WTC11 (cell line): ENCODE measurements at regions not wholly inside any gene's neighbourhood (a gene's known extent, or its start where the extent isn't known, plus 50 kb on each side); places are given as distances from the start of the nearest gene placed in this dataset.

Experiments used
- ATAC-seq: fragments of 200-7000 bp; cut with Tn5 transposase; 2 replicates; pipeline ENCODE4 v1.10.0; 2021; ENCODE audit warnings: mild to moderate bottlenecking, moderate library complexity
- CTCF ChIA-PET: fragments of 300-600 bp; sonication (Branson Sonifier 250); formaldehyde crosslinking; loops from one replicate; lab custom pipeline; 2021; ENCODE audit warnings: antibody characterized with exemption; lab: Charles Lee
- POLR2A ChIA-PET: fragments of 350-600 bp; sonication (Branson Sonifier 250); formaldehyde crosslinking; loops from one replicate; lab custom pipeline; 2021; ENCODE audit warnings: antibody characterized with exemption; lab: Charles Lee
- DNase-seq: peaks from one replicate; pipeline ENCODE4 v3.0.0; 2021; ENCODE audit warnings: low spot score
- H3K27ac Mint-ChIP-seq: 2 replicates; pipeline ENCODE4 v1.8.0; 2021; ENCODE audit warnings: mixed read lengths
- H3K27me3 Mint-ChIP-seq: 2 replicates; pipeline ENCODE4 v1.8.0; 2021; ENCODE audit warnings: low read depth, mild to moderate bottlenecking, moderate library complexity, mixed read lengths
- H3K36me3 Mint-ChIP-seq: 2 replicates; pipeline ENCODE4 v1.8.0; 2021; ENCODE audit warnings: mixed read lengths
- H3K4me1 Mint-ChIP-seq: 2 replicates; pipeline ENCODE4 v1.8.0; 2022; ENCODE audit warnings: mixed read lengths
- H3K4me3 Mint-ChIP-seq: 2 replicates; pipeline ENCODE4 v1.8.0; 2021; ENCODE audit warnings: mild to moderate bottlenecking, moderate library complexity, mixed read lengths
- H3K9me3 Mint-ChIP-seq: 2 replicates; pipeline ENCODE4 v1.8.0; 2021; ENCODE audit warnings: mixed read lengths
- CREM ChIP-seq: sonication (generic); formaldehyde crosslinking; IDR thresholded peaks from 2 replicates; pipeline ENCODE4 v1.8.1; 2022; ENCODE audit warnings: mild to moderate bottlenecking, missing genetic modification reagents, moderate library complexity
- ESRRA ChIP-seq: sonication (generic); formaldehyde crosslinking; IDR thresholded peaks from 2 replicates; pipeline ENCODE4 v1.8.1; 2022; ENCODE audit warnings: mild to moderate bottlenecking, missing genetic modification reagents, borderline replicate concordance
- SMAD4 ChIP-seq: sonication (generic); formaldehyde crosslinking; IDR thresholded peaks from 2 replicates; pipeline ENCODE4 v1.8.0; 2022; ENCODE audit warnings: mild to moderate bottlenecking, missing genetic modification reagents
- TCF7 ChIP-seq: sonication (generic); formaldehyde crosslinking; IDR thresholded peaks from 2 replicates; pipeline ENCODE4 v1.8.0; 2022; ENCODE audit warnings: mild to moderate bottlenecking, low read depth, missing genetic modification reagents, moderate library complexity
- ZNF121 ChIP-seq: sonication (generic); formaldehyde crosslinking; IDR thresholded peaks from 2 replicates; pipeline ENCODE4 v1.8.0; 2023; ENCODE audit warnings: missing genetic modification reagents
- ZNF317 ChIP-seq: sonication (generic); formaldehyde crosslinking; IDR thresholded peaks from 2 replicates; pipeline ENCODE4 v1.8.1; 2023; ENCODE audit warnings: low read depth, mild to moderate bottlenecking, moderate library complexity, missing genetic modification reagents, borderline replicate concordance
- ZNF416 ChIP-seq: fragments of 250-450 bp; sonication (Bioruptor Pico); IDR thresholded peaks from 2 replicates; pipeline ENCODE4 v1.9.0; 2021; ENCODE audit warnings: mild to moderate bottlenecking, inconsistent platforms
- ZNF423 ChIP-seq: fragments of 250-450 bp; sonication (Bioruptor Pico); IDR thresholded peaks from 2 replicates; pipeline ENCODE4 v2.1.2; 2022; ENCODE audit warnings: mild to moderate bottlenecking, moderate library complexity
- TF ChIP-seq, protein P1 (sequence below): fragments of 250-450 bp; sonication (Bioruptor Pico); IDR thresholded peaks from 2 replicates; pipeline ENCODE4 v1.9.0; 2021; ENCODE audit warnings: mild to moderate bottlenecking
- TF ChIP-seq, protein P2 (sequence below): sonication (generic); formaldehyde crosslinking; IDR thresholded peaks from 2 replicates; pipeline ENCODE4 v1.8.0; 2022; ENCODE audit warnings: mild to moderate bottlenecking, missing genetic modification reagents
- TF ChIP-seq, protein P3 (sequence below): sonication (generic); formaldehyde crosslinking; IDR thresholded peaks from 2 replicates; pipeline ENCODE4 v1.8.0; 2022; ENCODE audit warnings: mild to moderate bottlenecking, missing genetic modification reagents
- TF ChIP-seq, protein P4 (sequence below): sonication (generic); formaldehyde crosslinking; IDR thresholded peaks from 2 replicates; pipeline ENCODE4 v1.8.0; 2023; ENCODE audit warnings: missing genetic modification reagents, mild to moderate bottlenecking, borderline replicate concordance
- TF ChIP-seq, protein P5 (sequence below): sonication (generic); formaldehyde crosslinking; IDR thresholded peaks from 2 replicates; pipeline ENCODE4 v1.8.1; 2022; ENCODE audit warnings: low read depth, mild to moderate bottlenecking, moderate library complexity, missing genetic modification reagents, borderline replicate concordance
- TF ChIP-seq, protein P6 (sequence below): sonication (generic); formaldehyde crosslinking; IDR thresholded peaks from 2 replicates; pipeline ENCODE4 v1.8.1; 2023; ENCODE audit warnings: mild to moderate bottlenecking, moderate library complexity, missing genetic modification reagents
- TF ChIP-seq, protein P7 (sequence below): sonication (generic); formaldehyde crosslinking; IDR thresholded peaks from 2 replicates; pipeline ENCODE4 v1.8.1; 2023; ENCODE audit warnings: mild to moderate bottlenecking, missing genetic modification reagents, moderate library complexity
- TF ChIP-seq, protein P8 (sequence below): sonication (generic); formaldehyde crosslinking; IDR thresholded peaks from 2 replicates; pipeline ENCODE4 v1.8.1; 2023; ENCODE audit warnings: mild to moderate bottlenecking, missing genetic modification reagents
- TF ChIP-seq, protein P9 (sequence below): fragments of 200-600 bp; IDR thresholded peaks from 2 replicates; pipeline ENCODE4 v1.8.0; 2022; ENCODE audit warnings: antibody characterized with exemption

DNA sequence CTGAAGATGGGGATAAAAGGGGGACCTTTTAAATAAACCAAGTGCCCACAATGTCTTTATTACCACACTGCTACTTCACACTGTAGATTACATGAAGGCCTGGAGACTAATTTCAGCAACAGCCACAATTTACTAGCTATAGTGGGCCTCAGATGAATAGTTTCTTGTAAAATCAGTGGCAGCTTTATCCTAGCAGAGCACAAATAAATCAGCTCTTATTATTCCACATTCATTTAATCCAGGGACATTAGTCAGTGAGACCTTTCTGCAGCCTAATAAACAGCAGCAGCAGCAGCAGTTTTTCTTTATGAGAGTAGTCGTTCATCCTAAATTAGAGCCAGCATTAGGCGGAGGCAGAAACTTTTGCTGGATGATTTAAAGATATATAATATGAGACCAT is 542.3 kb downstream of the PSAT1 start (continued):
- TF ChIP-seq ESRRA (CRISPR knock-in tag) (no peak), TCF7 (CRISPR knock-in tag) (no peak)

DNA sequence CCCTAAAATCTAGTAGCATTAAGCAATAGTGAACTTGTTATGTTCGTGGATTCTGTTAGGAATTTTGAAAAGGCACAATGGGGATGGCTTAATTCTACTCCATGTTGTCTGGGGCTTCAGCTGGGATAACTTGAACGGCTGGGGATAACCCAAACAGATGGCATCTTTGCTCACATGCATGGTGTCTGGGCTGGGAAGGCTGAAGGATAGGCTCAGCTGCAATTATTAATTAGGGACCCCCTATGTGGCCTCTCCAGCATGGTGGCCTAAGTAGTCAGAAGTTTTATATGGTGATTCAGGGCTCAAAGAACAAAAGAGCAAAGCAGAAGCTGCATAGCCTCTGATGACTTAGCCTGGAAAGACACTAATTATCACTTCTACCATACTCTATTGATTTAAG is 551.1 kb downstream of the PSAT1 start:
- TF ChIP-seq, protein P1, sequence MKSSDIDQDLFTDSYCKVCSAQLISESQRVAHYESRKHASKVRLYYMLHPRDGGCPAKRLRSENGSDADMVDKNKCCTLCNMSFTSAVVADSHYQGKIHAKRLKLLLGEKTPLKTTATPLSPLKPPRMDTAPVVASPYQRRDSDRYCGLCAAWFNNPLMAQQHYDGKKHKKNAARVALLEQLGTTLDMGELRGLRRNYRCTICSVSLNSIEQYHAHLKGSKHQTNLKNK (CRISPR knock-in tag) = no peak
- no peak for TF ChIP-seq ZNF416 (CRISPR knock-in tag)
- no peak for TF ChIP-seq ZNF423 (CRISPR knock-in tag)
- TF ChIP-seq, protein P2, sequence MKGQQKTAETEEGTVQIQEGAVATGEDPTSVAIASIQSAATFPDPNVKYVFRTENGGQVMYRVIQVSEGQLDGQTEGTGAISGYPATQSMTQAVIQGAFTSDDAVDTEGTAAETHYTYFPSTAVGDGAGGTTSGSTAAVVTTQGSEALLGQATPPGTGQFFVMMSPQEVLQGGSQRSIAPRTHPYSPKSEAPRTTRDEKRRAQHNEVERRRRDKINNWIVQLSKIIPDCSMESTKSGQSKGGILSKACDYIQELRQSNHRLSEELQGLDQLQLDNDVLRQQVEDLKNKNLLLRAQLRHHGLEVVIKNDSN (CRISPR knock-in tag) = no peak
- TF ChIP-seq CREM (CRISPR knock-in tag) = no peak
- TF ChIP-seq ZNF317 (CRISPR knock-in tag) = no peak
- TF ChIP-seq, protein P3, sequence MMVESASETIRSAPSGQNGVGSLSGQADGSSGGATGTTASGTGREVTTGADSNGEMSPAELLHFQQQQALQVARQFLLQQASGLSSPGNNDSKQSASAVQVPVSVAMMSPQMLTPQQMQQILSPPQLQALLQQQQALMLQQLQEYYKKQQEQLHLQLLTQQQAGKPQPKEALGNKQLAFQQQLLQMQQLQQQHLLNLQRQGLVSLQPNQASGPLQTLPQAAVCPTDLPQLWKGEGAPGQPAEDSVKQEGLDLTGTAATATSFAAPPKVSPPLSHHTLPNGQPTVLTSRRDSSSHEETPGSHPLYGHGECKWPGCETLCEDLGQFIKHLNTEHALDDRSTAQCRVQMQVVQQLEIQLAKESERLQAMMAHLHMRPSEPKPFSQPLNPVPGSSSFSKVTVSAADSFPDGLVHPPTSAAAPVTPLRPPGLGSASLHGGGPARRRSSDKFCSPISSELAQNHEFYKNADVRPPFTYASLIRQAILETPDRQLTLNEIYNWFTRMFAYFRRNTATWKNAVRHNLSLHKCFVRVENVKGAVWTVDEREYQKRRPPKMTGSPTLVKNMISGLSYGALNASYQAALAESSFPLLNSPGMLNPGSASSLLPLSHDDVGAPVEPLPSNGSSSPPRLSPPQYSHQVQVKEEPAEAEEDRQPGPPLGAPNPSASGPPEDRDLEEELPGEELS (CRISPR knock-in tag) = no peak
- TF ChIP-seq, protein P4, sequence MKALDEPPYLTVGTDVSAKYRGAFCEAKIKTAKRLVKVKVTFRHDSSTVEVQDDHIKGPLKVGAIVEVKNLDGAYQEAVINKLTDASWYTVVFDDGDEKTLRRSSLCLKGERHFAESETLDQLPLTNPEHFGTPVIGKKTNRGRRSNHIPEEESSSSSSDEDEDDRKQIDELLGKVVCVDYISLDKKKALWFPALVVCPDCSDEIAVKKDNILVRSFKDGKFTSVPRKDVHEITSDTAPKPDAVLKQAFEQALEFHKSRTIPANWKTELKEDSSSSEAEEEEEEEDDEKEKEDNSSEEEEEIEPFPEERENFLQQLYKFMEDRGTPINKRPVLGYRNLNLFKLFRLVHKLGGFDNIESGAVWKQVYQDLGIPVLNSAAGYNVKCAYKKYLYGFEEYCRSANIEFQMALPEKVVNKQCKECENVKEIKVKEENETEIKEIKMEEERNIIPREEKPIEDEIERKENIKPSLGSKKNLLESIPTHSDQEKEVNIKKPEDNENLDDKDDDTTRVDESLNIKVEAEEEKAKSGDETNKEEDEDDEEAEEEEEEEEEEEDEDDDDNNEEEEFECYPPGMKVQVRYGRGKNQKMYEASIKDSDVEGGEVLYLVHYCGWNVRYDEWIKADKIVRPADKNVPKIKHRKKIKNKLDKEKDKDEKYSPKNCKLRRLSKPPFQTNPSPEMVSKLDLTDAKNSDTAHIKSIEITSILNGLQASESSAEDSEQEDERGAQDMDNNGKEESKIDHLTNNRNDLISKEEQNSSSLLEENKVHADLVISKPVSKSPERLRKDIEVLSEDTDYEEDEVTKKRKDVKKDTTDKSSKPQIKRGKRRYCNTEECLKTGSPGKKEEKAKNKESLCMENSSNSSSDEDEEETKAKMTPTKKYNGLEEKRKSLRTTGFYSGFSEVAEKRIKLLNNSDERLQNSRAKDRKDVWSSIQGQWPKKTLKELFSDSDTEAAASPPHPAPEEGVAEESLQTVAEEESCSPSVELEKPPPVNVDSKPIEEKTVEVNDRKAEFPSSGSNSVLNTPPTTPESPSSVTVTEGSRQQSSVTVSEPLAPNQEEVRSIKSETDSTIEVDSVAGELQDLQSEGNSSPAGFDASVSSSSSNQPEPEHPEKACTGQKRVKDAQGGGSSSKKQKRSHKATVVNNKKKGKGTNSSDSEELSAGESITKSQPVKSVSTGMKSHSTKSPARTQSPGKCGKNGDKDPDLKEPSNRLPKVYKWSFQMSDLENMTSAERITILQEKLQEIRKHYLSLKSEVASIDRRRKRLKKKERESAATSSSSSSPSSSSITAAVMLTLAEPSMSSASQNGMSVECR = no peak
- TF ChIP-seq, protein P5, sequence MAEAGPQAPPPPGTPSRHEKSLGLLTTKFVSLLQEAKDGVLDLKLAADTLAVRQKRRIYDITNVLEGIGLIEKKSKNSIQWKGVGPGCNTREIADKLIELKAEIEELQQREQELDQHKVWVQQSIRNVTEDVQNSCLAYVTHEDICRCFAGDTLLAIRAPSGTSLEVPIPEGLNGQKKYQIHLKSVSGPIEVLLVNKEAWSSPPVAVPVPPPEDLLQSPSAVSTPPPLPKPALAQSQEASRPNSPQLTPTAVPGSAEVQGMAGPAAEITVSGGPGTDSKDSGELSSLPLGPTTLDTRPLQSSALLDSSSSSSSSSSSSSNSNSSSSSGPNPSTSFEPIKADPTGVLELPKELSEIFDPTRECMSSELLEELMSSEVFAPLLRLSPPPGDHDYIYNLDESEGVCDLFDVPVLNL (CRISPR knock-in tag) = no peak
- TF ChIP-seq TCF7 (CRISPR knock-in tag) = no peak
- no peak for TF ChIP-seq SMAD4 (CRISPR knock-in tag)
- TF ChIP-seq, protein P6, sequence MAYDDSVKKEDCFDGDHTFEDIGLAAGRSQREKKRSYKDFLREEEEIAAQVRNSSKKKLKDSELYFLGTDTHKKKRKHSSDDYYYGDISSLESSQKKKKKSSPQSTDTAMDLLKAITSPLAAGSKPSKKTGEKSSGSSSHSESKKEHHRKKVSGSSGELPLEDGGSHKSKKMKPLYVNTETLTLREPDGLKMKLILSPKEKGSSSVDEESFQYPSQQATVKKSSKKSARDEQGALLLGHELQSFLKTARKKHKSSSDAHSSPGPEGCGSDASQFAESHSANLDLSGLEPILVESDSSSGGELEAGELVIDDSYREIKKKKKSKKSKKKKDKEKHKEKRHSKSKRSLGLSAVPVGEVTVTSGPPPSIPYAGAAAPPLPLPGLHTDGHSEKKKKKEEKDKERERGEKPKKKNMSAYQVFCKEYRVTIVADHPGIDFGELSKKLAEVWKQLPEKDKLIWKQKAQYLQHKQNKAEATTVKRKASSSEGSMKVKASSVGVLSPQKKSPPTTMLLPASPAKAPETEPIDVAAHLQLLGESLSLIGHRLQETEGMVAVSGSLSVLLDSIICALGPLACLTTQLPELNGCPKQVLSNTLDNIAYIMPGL (CRISPR knock-in tag) = no peak
- TF ChIP-seq, protein P7, sequence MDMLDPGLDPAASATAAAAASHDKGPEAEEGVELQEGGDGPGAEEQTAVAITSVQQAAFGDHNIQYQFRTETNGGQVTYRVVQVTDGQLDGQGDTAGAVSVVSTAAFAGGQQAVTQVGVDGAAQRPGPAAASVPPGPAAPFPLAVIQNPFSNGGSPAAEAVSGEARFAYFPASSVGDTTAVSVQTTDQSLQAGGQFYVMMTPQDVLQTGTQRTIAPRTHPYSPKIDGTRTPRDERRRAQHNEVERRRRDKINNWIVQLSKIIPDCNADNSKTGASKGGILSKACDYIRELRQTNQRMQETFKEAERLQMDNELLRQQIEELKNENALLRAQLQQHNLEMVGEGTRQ (CRISPR knock-in tag) = no peak
- TF ChIP-seq, protein P8, sequence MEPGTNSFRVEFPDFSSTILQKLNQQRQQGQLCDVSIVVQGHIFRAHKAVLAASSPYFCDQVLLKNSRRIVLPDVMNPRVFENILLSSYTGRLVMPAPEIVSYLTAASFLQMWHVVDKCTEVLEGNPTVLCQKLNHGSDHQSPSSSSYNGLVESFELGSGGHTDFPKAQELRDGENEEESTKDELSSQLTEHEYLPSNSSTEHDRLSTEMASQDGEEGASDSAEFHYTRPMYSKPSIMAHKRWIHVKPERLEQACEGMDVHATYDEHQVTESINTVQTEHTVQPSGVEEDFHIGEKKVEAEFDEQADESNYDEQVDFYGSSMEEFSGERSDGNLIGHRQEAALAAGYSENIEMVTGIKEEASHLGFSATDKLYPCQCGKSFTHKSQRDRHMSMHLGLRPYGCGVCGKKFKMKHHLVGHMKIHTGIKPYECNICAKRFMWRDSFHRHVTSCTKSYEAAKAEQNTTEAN (CRISPR knock-in tag) = no peak
- TF ChIP-seq, protein P9, sequence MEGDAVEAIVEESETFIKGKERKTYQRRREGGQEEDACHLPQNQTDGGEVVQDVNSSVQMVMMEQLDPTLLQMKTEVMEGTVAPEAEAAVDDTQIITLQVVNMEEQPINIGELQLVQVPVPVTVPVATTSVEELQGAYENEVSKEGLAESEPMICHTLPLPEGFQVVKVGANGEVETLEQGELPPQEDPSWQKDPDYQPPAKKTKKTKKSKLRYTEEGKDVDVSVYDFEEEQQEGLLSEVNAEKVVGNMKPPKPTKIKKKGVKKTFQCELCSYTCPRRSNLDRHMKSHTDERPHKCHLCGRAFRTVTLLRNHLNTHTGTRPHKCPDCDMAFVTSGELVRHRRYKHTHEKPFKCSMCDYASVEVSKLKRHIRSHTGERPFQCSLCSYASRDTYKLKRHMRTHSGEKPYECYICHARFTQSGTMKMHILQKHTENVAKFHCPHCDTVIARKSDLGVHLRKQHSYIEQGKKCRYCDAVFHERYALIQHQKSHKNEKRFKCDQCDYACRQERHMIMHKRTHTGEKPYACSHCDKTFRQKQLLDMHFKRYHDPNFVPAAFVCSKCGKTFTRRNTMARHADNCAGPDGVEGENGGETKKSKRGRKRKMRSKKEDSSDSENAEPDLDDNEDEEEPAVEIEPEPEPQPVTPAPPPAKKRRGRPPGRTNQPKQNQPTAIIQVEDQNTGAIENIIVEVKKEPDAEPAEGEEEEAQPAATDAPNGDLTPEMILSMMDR = no peak
- TF ChIP-seq ZNF121 (CRISPR knock-in tag) = no peak
- no peak for ATAC-seq

More for the DNA sequence above, 551.1 kb downstream of the PSAT1 start:
- H3K27ac Mint-ChIP-seq = no peak overlapping the region
- H3K4me1 Mint-ChIP-seq = no peaks in the 10 kb centered on the region
- ChIA-PET CTCF (no interaction called here), POLR2A (no interaction called here)
- no peaks in the 10 kb centered on the region for H3K27me3 Mint-ChIP-seq
- no peak overlapping the region for H3K4me3 Mint-ChIP-seq
- peaks cover 14% of the 10 kb centered on the region for H3K36me3 Mint-ChIP-seq
- H3K9me3 Mint-ChIP-seq = peaks cover 20% of the 10 kb centered on the region
- no peak for DNase-seq
